Neural cell (in vitro differentiated cells): ENCODE measurements at regions not wholly inside any gene's neighbourhood (a gene's known extent, or its start where the extent isn't known, plus 50 kb on each side); places are given as distances from the start of the nearest gene placed in this dataset.

Experiments
- CTCF ChIP-seq: fragments of 450-650 bp; IDR thresholded peaks from 2 replicates; pipeline ENCODE4 v1.5.1; 2014; ENCODE audit warnings: antibody characterized with exemption, mild to moderate bottlenecking, moderate library complexity; ENCODE audit not compliant: poor library complexity, severe bottlenecking
- EP300 ChIP-seq: fragments of 450-650 bp; conservative IDR thresholded peaks from 2 replicates; pipeline ENCODE4 v1.6.1; 2014; ENCODE audit warnings: antibody characterized with exemption, mild to moderate bottlenecking, moderate library complexity; ENCODE audit not compliant: poor library complexity, severe bottlenecking
- EZH2 ChIP-seq: fragments of 200-600, 300-800 bp; shearing (Covaris generic), sonication (generic); IDR thresholded peaks from 2 replicates; pipeline ENCODE4 v1.6.1; 2014; ENCODE audit warnings: antibody characterized with exemption, low read length, borderline replicate concordance, mild to moderate bottlenecking; ENCODE audit not compliant: insufficient read depth, poor library complexity, severe bottlenecking
- MXI1 ChIP-seq: fragments of 450-650 bp; conservative IDR thresholded peaks from 2 replicates; pipeline ENCODE4 v1.6.1; 2014; ENCODE audit warnings: antibody characterized with exemption, mild to moderate bottlenecking; ENCODE audit not compliant: poor library complexity, severe bottlenecking
- POLR2AphosphoS5 ChIP-seq: IDR thresholded peaks from 2 replicates; pipeline ENCODE4 v1.6.1; 2012
- RAD21 ChIP-seq: fragments of 450-650 bp; conservative IDR thresholded peaks from 2 replicates; pipeline ENCODE4 v1.6.1; 2014; ENCODE audit warnings: antibody characterized with exemption, mild to moderate bottlenecking, moderate library complexity
- REST ChIP-seq: IDR thresholded peaks from 2 replicates; pipeline ENCODE4 v1.6.1; 2012; ENCODE audit warnings: borderline replicate concordance
- SMC3 ChIP-seq: fragments of 450-650 bp; conservative IDR thresholded peaks from 2 replicates; pipeline ENCODE4 v1.6.1; 2014; ENCODE audit warnings: antibody characterized with exemption, mild to moderate bottlenecking, moderate library complexity; ENCODE audit not compliant: poor library complexity
- TAF1 ChIP-seq: IDR thresholded peaks from 2 replicates; pipeline ENCODE4 v1.6.1; 2012; ENCODE audit warnings: low read depth

GRCh38 chr13:111857846-111858560 lies 208.9 kb upstream of the SOX1 start:
- TF ChIP-seq CTCF = no peak
- no peak for TF ChIP-seq POLR2AphosphoS5
- no peak for TF ChIP-seq REST
- TF ChIP-seq SMC3 = no peak
- no peak for TF ChIP-seq RAD21
- TF ChIP-seq EP300 = no peak
- no peak for TF ChIP-seq TAF1
- TF ChIP-seq EZH2 = no peak
- no peak for TF ChIP-seq MXI1
